PC-3 (cell line): ENCODE measurements at regions not wholly inside any gene's neighbourhood (a gene's known extent, or its start where the extent isn't known, plus 50 kb on each side); places are given as distances from the start of the nearest gene placed in this dataset.

Experiments used
- ATAC-seq: fragments of 200-7000 bp; cut with Tn5 transposase; 2 replicates; pipeline ENCODE4 v1.9.1; 2020; ENCODE audit warnings: mild to moderate bottlenecking, moderate library complexity
- BruUV-seq: library from RNA; stranded (reverse); fragments of 400-500 nt; replicated peaks from 2 replicates; lab custom pipeline; 2021; lab: Mats Ljungman, UMichigan
- CTCF ChIA-PET: fragments of 300-600 bp; sonication (Branson Sonifier 250); formaldehyde crosslinking; loops from one replicate; lab custom pipeline; 2022; ENCODE audit warnings: antibody characterized with exemption; lab: Charles Lee
- POLR2A ChIA-PET: fragments of 300-600 bp; sonication (Branson Sonifier 250); formaldehyde crosslinking; loops from one replicate; lab custom pipeline; 2022; ENCODE audit warnings: antibody characterized with exemption; ENCODE audit not compliant: unreplicated experiment; lab: Charles Lee
- DNase-seq: peaks from one replicate; pipeline ENCODE4 v3.0.0-alpha.2; 2015
- H2AFZ ChIP-seq: fragments of 300-600 bp; sonication (generic); 2 replicates; pipeline ENCODE4 v1.6.0; 2016; ENCODE audit warnings: antibody characterized with exemption, low read length
- H3F3A ChIP-seq: fragments of 300-600 bp; sonication (generic); one replicate; pipeline ENCODE4 v1.6.0; 2017; ENCODE audit warnings: antibody characterized with exemption, low read length, control low read depth, mild to moderate bottlenecking; ENCODE audit not compliant: unreplicated experiment
- H3K27ac ChIP-seq: fragments of 300-600 bp; sonication (generic); 2 replicates; pipeline ENCODE4 v1.5.1; 2016; ENCODE audit warnings: mild to moderate bottlenecking, low read length
- H3K27me3 ChIP-seq: fragments of 300-600 bp; sonication (generic); 2 replicates; pipeline ENCODE4 v1.6.1; 2016; ENCODE audit warnings: low read length, mixed read lengths
- H3K36me3 ChIP-seq: fragments of 300-600 bp; sonication (generic); 2 replicates; pipeline ENCODE4 v1.6.1; 2016; ENCODE audit warnings: low read depth, mixed run types, low read length, mixed read lengths
- H3K4me1 ChIP-seq: fragments of 300-600 bp; sonication (generic); 2 replicates; pipeline ENCODE4 v1.5.1; 2016; ENCODE audit warnings: low read length; ENCODE audit not compliant: insufficient read depth
- H3K4me2 ChIP-seq: fragments of 300-600 bp; sonication (generic); 2 replicates; pipeline ENCODE4 v1.6.0; 2016; ENCODE audit warnings: low read length
- H3K4me3 ChIP-seq: fragments of 300-600 bp; sonication (generic); 2 replicates; pipeline ENCODE4 v1.5.1; 2016; ENCODE audit warnings: mild to moderate bottlenecking, low read length, mixed read lengths
- H3K79me2 ChIP-seq: fragments of 300-600 bp; sonication (generic); 2 replicates; pipeline ENCODE4 v1.6.1; 2017; ENCODE audit warnings: low read length, mixed read lengths
- H3K9ac ChIP-seq: fragments of 300-600 bp; sonication (generic); 2 replicates; pipeline ENCODE4 v1.6.0; 2016; ENCODE audit warnings: mild to moderate bottlenecking, low read length
- H3K9me2 ChIP-seq: fragments of 300-600 bp; sonication (generic); replicated peaks from 2 replicates; pipeline ENCODE4 v1.6.1; 2016; ENCODE audit warnings: mixed run types, low read length, mixed read lengths
- H3K9me3 ChIP-seq: fragments of 300-600 bp; sonication (generic); 2 replicates; pipeline ENCODE4 v1.6.1; 2016; ENCODE audit warnings: low read length, mixed read lengths
- H4K20me1 ChIP-seq: fragments of 300-600 bp; sonication (generic); 2 replicates; pipeline ENCODE4 v1.6.1; 2016; ENCODE audit warnings: low read length, mixed read lengths
- EZH2 ChIP-seq: fragments of 300-600 bp; sonication (generic); IDR thresholded peaks from one replicate; pipeline ENCODE4 v1.6.1; 2017; ENCODE audit warnings: antibody characterized with exemption, mild to moderate bottlenecking, low read length; ENCODE audit not compliant: unreplicated experiment
- EZH2phosphoT487 ChIP-seq: fragments of 300-600 bp; sonication (generic); IDR thresholded peaks from 2 replicates; pipeline ENCODE4 v1.6.1; 2018; ENCODE audit warnings: mild to moderate bottlenecking, antibody characterized with exemption, low read length, borderline replicate concordance
- intact Hi-C: fragments of 100-400 bp; cut with micrococcal nuclease; formaldehyde crosslinking; loops from 2 replicates; pipeline ENCODE4 v1.9.0; 2023
- TF ChIP-seq, protein P1 (sequence below): fragments of 300-600 bp; sonication (generic); conservative IDR thresholded peaks from 2 replicates; pipeline ENCODE4 v1.5.1; 2017; ENCODE audit warnings: antibody characterized with exemption, low read depth, mild to moderate bottlenecking, low read length

DNA sequence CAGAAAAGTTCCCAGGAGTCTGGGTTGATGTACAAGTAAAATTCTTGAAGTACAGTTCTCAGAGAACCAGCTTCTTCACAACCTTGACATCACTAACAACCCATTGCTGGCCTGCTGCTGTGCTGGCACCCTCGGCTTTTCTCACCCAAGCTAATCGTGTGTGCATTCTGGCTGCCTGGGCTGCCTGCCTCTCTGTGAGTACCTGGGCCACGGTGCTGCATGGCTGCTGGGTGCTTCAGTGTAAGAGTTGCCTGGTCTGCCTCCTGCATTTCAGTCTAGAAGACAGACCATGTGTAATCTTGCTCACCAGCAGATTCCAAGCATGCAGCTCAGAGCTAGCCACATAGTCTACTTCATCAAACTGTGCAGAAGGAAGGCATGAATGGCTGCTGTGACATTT lies 50.5 kb upstream of the MEDAG start:
- no peak for TF ChIP-seq EZH2
- TF ChIP-seq, protein P1, sequence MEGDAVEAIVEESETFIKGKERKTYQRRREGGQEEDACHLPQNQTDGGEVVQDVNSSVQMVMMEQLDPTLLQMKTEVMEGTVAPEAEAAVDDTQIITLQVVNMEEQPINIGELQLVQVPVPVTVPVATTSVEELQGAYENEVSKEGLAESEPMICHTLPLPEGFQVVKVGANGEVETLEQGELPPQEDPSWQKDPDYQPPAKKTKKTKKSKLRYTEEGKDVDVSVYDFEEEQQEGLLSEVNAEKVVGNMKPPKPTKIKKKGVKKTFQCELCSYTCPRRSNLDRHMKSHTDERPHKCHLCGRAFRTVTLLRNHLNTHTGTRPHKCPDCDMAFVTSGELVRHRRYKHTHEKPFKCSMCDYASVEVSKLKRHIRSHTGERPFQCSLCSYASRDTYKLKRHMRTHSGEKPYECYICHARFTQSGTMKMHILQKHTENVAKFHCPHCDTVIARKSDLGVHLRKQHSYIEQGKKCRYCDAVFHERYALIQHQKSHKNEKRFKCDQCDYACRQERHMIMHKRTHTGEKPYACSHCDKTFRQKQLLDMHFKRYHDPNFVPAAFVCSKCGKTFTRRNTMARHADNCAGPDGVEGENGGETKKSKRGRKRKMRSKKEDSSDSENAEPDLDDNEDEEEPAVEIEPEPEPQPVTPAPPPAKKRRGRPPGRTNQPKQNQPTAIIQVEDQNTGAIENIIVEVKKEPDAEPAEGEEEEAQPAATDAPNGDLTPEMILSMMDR, result no peak
- TF ChIP-seq EZH2phosphoT487, result no peak
- POLR2A ChIA-PET, result no interaction called here
- DNase-seq (no peak), ATAC-seq (no peak)
- Histone ChIP-seq H2AFZ (no peak overlapping the region), H3K4me3 (no peak overlapping the region), H3F3A (no peaks in the 10 kb centered on the region), H3K9ac (no peak overlapping the region), H3K4me2 (no peak overlapping the region), H3K36me3 (no peaks in the 10 kb centered on the region), H3K9me3 (no peaks in the 10 kb centered on the region), H3K27ac (no peak overlapping the region), H3K27me3 (no peaks in the 10 kb centered on the region), H3K9me2 (no peaks in the 10 kb centered on the region), H3K79me2 (no peaks in the 10 kb centered on the region), H4K20me1 (no peaks in the 10 kb centered on the region), H3K4me1 (peaks cover 6% of the 10 kb centered on the region; the same call in 1 of the 2 replicates)
- CTCF ChIA-PET, result no interaction called here
- intact Hi-C loops, result no loop called here
- no TSS peak for BruUV-seq

DNA sequence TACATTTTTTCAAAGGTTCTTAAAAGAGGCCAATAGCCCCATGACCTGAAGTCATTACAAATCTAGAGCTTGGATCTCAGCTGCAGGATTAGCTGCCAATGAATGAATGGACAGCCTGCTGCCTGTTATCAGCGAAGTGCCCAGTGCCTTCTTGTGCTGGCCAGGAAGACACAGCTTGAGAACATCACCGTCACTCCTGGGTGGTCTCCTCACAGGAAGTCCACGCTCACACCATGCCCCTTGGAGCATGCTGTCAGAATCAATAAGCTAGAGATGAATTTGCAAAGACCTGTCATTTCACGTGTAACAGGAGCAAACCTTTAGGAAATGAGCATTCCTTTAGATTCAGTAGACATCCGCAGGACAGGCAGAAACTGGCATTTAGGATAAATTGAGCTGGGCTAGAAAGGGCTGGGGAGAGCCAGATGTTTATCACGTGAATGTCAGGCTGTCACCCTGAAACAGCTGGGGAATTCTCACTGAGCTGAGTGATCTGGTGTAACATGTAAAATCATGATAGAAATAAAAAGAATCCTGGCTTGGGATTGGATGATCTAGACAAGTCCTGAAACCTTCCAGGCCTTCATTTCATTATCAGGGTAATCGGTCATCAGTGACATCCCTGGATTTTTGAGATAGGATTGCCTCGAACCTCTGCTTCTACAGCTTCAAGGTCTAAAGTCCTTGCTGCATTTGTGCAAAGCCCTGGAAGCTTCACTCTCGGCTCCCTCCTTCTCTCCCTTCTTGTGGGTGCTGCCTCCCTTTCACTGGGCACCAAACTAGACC lies 49.9 kb upstream of the MEDAG start:
- POLR2A ChIA-PET, result no interaction called here
- DNase-seq (no peak), ATAC-seq (no peak)

More for the DNA sequence above, 49.9 kb upstream of the MEDAG start:
- Histone ChIP-seq H3K4me1 (peaks cover 6% of the 10 kb centered on the region; the same call in 1 of the 2 replicates), H3K4me3 (no peak overlapping the region), H3K9me3 (no peaks in the 10 kb centered on the region), H3K9ac (no peak overlapping the region), H3K79me2 (no peaks in the 10 kb centered on the region), H3K27me3 (no peaks in the 10 kb centered on the region), H2AFZ (no peak overlapping the region), H3K36me3 (no peaks in the 10 kb centered on the region), H4K20me1 (no peaks in the 10 kb centered on the region), H3K9me2 (no peaks in the 10 kb centered on the region), H3K27ac (no peak overlapping the region), H3F3A (no peaks in the 10 kb centered on the region), H3K4me2 (no peak overlapping the region)
- intact Hi-C loops, result no loop called here
- TF ChIP-seq, protein P1, result no peak
- TF ChIP-seq EZH2phosphoT487 (no peak), EZH2 (no peak)
- no TSS peak for BruUV-seq
- CTCF ChIA-PET, result no interaction called here
